D341Med (cell line): ENCODE measurements at regions not wholly inside any gene's neighbourhood (a gene's known extent, or its start where the extent isn't known, plus 50 kb on each side); places are given as distances from the start of the nearest gene placed in this dataset.
"Not testable (repeated sequence)": the region's sequence is repeated elsewhere in the genome, so short reads cannot be mapped to it uniquely, and the experiment has no call there.

Source experiments
- DNase-seq: peaks from one replicate; pipeline ENCODE4 v3.0.0; 2012; ENCODE audit warnings: low spot score

- not testable (repeated sequence) for DNase-seq
Measured at GRCh38 chr5:177664737-177665136, 64.8 kb downstream of the B4GALT7 start.

GRCh38 chr5:177665172-177665571, 65.2 kb downstream of the B4GALT7 start:
- not testable (repeated sequence) for DNase-seq

GRCh38 chr5:177665960-177666359, 66.0 kb downstream of the B4GALT7 start:
- not testable (repeated sequence) for DNase-seq

GRCh38 chr5:177671035-177671754, 71.3 kb downstream of the B4GALT7 start:
- DNase-seq: not testable (repeated sequence)

- DNase-seq: peak; percentile 70
Measured at GRCh38 chr5:177671755-177672690, 72.1 kb downstream of the B4GALT7 start.
